ENCODE measurements at regions not wholly inside any gene's neighbourhood (a gene's known extent, or its start where the extent isn't known, plus 50 kb on each side); places are given as distances from the start of the nearest gene placed in this dataset.

DNA sequence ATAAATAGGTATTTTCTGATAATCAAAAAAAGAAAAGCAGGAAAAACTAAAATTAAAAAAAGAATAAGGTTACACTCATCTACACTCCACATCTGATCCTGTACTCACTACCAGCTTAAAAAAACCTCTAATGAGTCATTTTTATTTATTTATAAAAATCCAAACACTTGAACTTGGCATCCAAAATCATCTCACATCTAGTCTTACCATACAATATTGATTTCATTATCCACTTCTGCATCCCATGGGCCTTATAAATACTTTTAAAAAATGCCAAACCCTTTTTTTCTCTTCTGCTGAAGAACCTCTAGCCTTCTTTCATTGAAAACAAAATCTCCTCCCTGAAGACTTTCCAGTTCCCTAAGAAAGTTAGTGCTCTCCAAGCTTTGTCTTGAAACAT, 109.7 kb downstream of the TMTC3 start:
- DNase-seq (ENCODE audit: low read depth in 2 of 2), result peak in 1 of 2 experiments; percentile 28

DNA sequence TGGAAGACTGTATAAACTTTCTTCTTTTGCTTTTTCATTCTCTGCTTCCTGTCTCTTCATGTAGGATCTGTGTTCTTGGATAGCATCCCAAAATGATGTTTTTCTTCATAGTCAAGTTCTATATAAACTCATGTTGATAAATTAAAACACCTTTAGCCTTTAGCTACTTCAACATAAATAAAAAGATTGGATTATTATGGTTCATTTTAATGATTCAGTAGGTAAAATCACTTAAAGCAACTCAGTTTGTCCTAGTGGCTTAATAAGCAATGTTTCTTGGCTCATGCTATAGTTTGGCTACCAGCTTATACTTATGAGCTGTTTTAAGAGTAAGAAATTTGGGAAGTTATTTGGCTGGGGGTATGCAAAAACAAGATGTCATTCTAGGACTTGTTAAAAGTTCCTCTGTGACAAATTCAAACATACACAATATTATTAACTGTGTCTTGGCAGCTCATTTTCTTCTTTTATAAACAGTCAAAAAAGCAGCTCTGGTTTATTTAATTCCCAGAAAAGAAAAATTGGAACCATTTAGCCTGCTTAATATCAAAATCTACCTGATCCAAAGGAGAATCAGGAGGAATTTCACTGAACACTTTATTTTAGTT, 111.4 kb downstream of the TMTC3 start:
- DNase-seq (ENCODE audit: low read depth in 2 of 2), result no peak

DNA sequence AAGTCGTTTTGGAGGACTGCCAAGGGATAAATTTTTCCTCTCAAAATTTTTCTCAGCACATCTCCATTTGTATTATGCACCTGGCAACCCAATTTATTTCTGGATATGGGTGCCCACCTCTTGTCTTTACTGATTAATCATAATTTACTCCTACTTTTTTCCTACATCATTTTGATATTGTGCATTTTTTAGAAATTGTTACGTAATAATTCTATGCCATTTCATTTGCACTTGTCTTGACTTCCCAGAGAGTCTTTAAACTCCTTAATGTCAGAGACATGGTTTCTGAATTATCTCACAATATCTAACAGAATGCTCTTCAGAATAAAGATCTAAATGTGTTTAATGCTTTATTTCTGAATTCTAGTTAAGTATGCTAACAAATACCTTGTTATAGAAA, 113.1 kb downstream of the TMTC3 start:
- no peak for DNase-seq (ENCODE audit: low read depth in 2 of 2)

DNA sequence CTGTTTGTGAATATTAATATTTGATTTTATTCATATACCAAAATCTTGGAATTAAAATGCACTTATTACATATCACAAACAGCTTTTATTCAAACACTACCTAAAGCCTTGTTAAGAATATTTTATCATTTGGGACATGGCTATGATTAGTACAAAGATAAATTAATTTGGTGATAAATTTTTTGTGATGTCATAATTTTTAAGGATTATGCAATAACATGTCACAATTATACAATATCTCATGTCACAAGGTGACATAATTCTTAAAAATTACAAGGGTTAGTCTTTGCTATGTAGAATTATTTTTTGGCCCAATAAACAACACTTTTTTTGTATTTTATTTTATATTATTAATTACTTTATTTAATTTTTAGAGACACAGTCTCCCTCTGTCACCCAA, 113.7 kb downstream of the TMTC3 start:
- no peak for DNase-seq (ENCODE audit: low read depth in 2 of 2)

DNA sequence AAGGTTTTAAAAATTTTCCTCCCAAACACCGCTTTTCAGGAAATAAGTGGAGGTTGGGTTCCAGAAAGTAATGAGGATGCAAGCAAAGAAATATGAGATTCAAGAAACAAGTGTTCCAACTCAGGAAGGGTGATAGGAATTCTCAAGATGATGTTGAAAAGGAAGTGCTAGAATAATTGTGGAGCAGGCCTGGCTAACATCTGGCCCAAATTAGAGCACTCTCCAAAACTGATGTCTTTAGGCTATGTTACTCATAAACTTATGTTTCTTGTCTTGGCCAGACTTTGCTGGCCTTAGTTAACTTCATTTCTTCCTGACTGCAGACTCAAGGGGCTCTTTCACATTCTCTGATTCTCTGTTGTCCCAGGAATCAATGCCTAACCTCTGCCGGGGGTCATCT, 116.3 kb downstream of the TMTC3 start:
- peak; percentile 72 to 74 for DNase-seq (ENCODE audit: low read depth in 2 of 2)

DNA sequence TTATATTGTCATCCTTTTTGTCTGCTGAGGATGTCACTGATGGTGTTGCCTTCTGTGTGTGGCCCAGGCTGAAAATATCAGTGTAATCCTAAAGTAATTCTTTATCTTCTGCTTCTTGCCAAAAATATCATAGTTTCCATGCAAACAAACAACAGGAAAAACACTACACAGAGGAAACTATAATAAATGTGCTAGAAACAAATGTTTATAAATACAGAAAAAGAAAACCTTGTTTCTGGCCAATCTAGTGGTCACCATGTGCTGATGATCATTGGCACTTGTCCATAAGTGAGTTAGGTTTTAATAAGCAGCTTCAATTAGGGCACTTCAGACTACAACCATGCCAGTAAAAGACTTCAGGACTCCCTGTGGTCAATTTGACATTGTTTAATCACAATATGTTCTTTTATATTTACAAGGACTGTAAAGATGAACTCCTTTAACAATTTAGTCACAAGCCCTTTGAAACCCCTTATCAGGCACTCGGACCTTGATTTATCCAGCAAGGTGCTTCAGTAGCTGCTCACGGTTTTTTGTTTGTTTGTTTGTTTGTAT, 124.8 kb downstream of the TMTC3 start:
- DNase-seq (ENCODE audit: low read depth in 2 of 2), result no peak

DNA sequence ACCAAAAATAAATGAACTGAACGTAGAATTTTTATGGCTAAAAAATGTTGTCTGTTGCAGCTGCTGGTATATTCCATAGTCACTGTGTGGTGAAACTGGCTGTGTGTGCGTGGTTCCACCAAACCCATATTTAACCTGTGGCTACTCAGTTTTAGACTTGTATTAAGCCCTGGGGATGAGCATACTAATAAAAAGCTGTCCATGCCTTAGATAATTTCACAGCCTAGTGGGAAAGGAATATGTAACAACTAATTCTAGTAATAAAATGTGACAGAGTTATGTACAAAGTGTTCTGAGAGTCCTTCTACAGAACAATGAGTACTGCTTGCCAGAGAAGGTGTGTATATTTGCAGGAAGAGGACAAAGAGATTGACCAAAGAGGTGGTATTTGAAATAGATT, 125.5 kb downstream of the TMTC3 start:
- DNase-seq (ENCODE audit: low read depth in 2 of 2), result no peak

DNA sequence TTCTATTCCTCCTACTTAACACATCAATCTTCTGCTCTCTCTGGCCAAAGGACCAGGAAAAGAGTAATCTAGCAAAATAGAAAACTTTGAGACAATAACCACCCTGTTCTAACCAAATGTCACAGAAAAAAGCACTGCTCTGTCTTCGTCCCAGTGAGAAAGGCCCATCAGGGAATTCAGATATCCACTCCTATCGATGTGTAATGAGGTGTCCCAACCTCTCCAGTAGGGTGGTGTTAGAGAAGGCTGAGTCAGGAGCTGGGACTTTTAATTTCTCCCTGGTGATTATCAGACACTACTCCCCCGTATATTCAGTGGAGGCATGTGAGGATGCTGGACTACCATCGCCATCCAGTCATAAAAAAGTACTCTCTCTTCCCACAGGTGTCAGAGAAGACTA, 130.3 kb downstream of the TMTC3 start:
- no peak for DNase-seq (ENCODE audit: low read depth in 2 of 2)

DNA sequence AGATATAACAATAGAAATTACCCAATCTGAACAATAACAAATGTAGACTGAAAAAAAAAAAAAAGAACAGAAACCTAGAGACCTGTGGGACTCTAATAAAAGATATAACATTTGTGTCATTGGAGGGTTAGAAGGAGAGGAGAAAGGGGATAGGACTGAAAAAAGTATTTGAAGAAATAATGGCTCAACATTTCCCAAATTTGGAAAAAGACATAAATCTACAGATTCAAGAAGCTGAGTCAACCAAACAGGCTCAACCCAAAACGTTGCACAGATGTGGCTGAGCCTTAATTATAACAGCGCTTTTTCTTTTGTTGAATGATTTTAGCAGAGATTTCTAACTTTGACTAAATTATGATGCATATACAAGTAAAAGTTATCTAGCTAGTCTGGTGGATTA, 131.3 kb downstream of the TMTC3 start:
- DNase-seq (ENCODE audit: low read depth in 2 of 2), result no peak

DNA sequence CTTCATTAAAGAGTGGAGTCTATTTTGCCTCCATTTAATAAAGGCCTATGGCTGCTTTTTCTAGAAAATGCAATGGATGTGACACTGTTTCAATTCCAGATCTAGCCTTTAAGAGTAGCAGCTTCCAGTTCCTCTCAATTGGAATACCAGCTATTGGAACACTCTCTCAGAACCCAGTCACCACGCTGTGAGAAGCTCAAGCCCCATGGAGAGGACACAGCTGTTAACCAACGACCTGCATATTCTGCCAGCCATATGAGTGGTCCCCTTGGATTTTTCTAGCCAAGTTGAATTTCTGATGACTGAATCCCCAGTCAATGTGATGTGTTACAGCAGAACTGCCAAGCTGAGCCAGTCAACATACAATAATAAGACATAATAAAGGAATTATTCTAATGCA, 131.8 kb downstream of the TMTC3 start:
- DNase-seq (ENCODE audit: low read depth in 2 of 2), result no peak

DNA sequence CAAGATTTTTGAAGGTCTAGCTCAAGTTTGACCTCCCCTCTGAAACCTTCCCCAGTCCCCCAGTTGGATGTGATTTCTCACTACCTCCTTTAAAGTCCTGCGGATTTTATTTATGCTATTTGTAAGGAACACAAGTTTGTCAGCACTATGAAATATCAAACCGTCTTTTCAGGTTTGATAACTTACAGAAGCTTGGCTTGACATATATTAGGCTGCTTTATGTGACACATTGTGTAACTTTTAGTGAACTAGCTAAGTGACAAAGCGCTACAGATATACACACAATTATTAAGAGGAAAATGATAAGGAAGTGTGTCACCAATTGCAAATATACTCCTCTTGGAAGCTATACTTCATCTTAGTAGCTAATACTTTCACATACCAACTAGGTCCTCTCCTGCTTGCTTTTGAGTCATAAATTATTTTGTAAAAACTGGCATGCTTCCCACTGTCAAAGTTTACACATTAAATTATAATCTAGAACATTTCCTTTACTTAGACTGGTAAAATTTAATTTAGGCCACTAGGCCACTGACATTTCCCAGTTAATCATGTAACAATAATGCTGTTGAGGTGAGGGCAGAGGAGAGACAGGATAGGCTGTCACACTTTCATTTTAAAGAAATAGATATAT, 149.5 kb downstream of the TMTC3 start:
- no peak for DNase-seq (ENCODE audit: low read depth in 2 of 2)

DNA sequence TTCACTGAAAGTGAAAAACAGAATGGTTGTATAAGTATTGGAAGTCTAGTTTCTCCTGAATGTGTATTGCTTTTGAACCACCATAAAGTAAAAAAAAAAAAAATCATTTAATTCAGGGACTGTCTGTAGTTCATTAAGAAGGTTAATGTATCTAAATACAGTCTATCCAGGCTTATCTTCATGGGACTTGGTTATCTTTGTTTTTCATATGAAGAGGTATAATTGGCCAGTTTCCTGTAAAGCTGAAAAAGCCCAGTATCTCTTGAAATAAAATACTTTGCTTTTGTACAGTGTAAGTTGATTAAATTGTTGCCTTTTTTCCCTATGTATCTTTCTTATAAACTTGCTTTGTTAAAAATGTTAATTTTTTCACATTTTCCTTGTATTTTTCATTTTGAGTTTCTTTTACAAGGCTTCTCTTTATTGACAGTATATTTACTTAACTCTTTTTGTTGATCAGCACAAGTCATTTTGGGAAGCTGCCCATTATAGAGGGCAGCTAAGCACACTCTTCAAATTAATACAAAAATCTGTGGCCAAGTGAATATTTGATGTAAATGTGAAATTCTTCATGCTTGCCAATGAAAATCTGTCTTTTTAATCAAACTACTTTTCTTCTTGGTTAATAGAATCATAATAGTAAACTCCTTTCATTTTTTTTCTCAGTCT, 156.0 kb downstream of the TMTC3 start:
- no peak for DNase-seq (ENCODE audit: low read depth in 2 of 2)

DNA sequence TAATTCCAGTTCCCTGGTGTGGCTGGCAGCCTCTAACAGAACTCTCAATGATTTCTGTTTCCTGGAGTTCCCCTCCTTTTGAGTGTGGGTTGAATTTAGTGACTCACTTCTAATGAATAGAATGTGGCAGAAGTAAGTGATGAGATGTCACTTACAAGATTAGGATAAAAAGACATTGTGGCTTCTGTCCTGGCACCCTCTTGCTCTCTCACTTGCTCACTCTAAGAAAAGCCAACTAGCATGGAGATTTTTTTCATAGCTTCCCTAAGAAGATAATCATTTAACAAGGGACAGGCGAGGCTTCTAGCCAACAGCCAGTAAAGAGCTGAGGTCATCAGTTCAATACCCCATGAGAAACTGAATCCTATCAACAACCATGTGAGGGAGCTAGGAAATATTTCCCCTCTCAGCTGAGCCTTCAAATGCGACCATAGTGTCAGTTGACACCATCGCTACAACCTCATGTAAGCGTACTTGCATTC, 156.7 kb downstream of the TMTC3 start:
- peak; percentile 36 to 40 for DNase-seq (ENCODE audit: low read depth in 2 of 2)

DNA sequence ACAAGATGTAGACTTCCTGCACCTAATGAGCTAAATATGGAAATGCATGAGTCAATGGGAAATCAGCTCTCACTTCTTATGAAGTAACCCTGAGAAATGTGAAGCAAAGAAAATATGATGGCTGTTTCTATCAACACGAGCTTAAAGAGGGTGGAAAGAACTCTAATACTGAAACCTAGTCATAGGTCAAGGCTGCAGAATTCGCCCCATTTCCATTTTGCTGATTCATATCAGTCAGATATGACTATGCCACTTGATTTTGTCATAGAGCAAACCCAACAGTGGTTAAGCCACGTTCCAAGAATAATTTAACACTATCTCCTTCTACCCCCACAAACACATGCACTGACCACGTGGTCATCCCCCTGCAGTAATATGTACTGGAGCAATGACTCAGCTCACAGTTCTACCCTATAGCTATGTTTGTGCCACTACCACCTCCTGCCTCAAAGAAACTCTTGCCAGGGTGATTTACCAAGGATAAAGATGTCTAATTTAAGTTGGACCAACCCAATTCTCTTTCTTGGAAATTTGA, 157.5 kb downstream of the TMTC3 start:
- peak; percentile 97 for DNase-seq (ENCODE audit: low read depth in 2 of 2)

DNA sequence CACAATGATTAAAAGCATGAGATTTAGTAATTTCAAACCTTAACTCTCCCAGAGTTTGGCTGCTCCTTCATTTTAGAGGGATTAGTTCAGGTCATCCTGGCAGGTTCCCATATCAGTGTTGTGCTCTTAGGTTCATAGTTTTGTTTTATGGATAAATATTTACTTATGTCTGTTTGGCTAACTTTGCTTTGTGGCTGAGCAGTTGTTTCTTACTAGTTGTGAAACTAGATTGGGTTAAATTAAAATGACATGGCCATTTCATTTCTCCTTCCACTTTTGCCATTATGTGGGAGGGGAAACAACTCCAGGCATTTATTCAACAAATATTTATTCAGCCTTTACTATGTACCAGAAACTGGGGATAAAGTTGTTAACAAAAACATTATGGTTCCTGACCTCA, 158.8 kb downstream of the TMTC3 start:
- no peak for DNase-seq (ENCODE audit: low read depth in 2 of 2)

DNA sequence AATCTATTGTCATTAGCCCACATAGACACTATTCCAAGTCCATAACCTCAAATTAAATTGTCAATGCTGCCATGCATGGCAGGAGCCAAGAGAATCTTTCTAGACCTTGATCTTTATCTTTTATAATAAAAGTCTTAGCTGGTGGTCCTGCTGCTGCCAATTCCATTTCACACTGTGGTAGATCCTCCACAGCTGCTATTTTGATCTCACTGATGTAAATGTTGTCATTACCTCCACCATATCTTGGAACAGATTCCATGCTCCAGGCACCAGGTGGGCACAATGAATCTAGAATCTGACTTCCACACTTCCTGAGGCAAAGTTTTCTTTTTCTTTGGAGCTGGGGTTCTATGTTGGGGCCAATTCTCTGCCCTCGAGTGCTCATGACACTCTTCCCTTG, 161.2 kb downstream of the TMTC3 start:
- no peak for DNase-seq (ENCODE audit: low read depth in 2 of 2)

DNA sequence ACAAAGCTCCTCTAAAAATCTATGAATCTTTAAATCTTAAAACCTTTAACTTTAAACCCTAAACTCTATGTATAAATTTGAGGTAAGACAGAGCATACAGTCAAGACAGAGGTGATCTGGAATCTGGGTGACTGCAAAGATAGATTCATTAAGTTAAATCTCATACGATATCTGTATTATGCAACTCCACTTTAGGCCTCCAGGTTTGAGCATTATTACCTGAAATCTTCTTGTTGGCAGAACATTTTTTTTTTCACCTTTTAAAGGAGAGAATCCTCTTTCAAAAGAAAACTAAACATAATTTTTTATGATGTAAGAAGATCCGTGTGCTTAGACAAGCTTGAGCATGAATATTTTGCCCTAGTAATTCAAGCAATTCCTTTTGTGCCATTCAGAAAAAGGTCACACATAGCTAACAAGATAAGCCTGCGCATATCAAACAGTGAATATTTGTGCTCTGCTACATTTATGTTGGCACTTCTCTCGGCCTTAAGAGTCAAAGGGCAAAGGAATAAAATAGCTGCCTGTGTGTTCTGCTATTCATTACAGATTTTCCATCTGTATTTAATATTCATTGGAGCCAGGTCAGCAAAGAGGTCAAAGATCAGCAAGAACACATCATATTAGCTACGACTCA, 163.3 kb downstream of the TMTC3 start:
- no peak for DNase-seq (ENCODE audit: low read depth in 2 of 2)

DNA sequence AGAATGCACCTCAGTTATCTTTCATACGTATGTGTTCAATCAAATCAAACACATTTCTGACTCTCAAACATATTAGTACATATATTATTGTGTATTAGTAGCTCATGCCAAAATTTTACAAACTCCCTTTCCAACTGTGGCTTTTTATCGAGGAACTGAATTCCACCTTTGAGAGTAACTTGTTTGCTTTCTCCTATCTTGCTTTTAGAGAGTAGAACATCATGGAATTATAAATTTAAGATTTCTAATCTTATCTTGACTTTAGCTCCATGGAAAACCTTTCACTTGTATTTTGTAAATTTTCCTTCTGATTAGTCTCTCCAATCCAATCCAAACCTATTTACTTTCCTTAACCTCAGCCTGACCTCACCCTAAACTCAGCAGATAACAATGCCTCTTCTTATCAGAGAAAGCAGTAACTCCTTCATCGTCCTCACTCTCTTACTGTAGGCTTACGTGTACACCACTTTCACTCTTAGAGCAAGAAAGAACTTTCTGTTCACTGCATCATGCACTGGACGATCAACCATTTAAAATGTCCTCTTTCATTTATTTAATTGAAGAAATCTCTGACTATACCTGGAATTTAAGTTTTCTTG, 164.5 kb downstream of the TMTC3 start:
- DNase-seq (ENCODE audit: low read depth in 2 of 2), result no peak

DNA sequence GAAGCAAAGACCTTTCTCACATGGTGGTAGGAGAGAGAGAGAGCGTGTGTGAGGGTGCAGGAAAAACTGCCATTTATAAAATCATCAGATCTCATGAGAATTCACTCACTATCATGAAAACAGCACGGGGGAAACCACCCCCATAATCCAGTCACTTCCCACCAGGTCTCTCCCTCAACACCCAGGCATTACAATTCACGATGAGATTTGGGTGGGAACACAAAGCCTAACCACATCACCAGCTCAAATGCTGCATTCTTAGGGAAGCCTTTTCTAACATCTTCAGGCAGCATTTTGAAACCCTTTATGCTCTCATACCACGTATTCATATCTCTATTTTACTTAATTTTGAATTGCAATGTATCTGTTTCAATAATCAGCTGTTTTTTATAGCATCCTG, 165.9 kb downstream of the TMTC3 start:
- DNase-seq (ENCODE audit: low read depth in 2 of 2), result no peak

DNA sequence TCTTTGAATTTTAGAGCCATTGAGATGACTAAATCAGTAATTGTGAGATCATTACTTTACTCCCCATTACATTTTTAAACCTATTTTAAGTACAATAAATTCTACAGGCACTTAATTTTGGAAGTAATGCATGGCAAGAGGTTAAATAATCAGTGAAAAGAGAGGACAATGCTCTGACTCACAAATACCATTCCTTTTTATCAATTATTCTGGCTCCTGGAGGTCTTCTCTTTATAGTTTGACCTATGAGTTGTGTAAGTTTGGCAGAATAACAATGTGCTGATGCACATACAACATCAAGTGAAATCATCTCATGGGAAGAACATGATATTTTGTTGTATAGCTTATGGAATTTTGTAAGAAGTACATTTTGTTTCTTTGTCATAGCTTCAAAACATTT, 166.7 kb downstream of the TMTC3 start:
- DNase-seq (ENCODE audit: low read depth in 2 of 2), result peak; percentile 89

DNA sequence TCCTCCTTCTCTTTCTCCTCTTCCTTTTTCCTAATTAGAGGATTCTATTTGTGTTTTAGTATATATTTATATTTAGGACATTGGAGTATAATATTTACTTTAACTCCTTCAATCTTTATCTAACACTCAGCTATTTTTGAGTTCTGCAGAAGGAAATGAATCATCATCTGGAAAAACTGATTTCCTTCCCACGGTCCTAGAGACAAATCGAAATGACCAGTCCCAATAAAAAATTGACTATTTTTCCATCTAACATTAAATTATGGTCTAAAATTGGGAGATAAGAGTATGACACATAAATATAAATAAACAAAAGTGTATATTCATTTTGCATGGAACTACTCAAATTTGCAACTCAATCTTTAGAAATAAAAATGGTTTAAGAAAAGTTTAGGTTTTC, 167.4 kb downstream of the TMTC3 start:
- peak in 1 of 2 experiments; percentile 17 for DNase-seq (ENCODE audit: low read depth in 2 of 2)

DNA sequence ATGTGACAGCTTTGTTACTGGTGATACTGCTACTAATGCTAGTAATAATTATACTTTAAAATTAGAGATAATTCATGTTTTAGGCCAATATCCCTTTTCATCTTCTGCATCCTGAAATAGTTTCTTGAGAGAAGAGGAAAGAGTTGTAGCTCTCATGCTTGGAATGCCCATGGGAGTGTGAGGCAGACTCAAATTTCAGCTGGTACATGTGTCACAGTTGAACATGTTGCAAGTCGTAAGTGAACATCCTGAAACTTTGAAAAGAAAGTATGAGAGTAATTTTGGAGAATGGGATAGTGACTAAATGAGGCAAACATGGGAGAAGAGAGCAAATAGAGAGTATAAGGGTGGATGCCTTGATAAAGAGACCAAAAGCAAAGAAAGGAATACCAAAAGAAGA, 168.0 kb downstream of the TMTC3 start:
- DNase-seq (ENCODE audit: low read depth in 2 of 2), result peak; percentile 66 to 69

Measured in fibroblast of skin of left quadriceps (primary cell).